H1 (cell line): ENCODE measurements at regions not wholly inside any gene's neighbourhood (a gene's known extent, or its start where the extent isn't known, plus 50 kb on each side); places are given as distances from the start of the nearest gene placed in this dataset.

Source experiments
- CTCF ChIA-PET: fragments of 300-600 bp; sonication (Branson Sonifier 250); formaldehyde crosslinking; loops from one replicate; lab custom pipeline; 2021; ENCODE audit not compliant: partially characterized antibody; lab: Charles Lee
- POLR2A ChIA-PET: fragments of 300-600 bp; sonication (Branson Sonifier 250); formaldehyde crosslinking; loops from one replicate; lab custom pipeline; 2021; ENCODE audit warnings: inconsistent platforms; ENCODE audit not compliant: partially characterized antibody; lab: Charles Lee
- DNase-seq, 2 experiments: peaks; one replicate each; pipeline versions ENCODE4 v3.0.0 to v3.0.0-alpha.2; 2010 to 2022; ENCODE audit warnings: low spot score in 2 of 2, low read depth in 1 of 2, mixed read lengths in 1 of 2
- FAIRE-seq: peaks from 2 replicates; lab custom pipeline; 2011; peaks lifted over from hg19 to GRCh38; lab: Jason Lieb, UNC
- H2AFZ ChIP-seq: 2 replicates; pipeline ENCODE4 v1.8.1; 2012; ENCODE audit warnings: low read length, inconsistent platforms
- H2AK5ac ChIP-seq: 2 replicates; pipeline ENCODE4 v1.6.1; 2013; ENCODE audit warnings: low read depth, low read length
- H2BK120ac ChIP-seq: replicated peaks from 2 replicates; pipeline ENCODE3; 2013; ENCODE audit warnings: low read depth, low read length, inconsistent platforms
- H2BK12ac ChIP-seq: 2 replicates; pipeline ENCODE4 v1.6.1; 2013; ENCODE audit warnings: low read depth, low read length
- H2BK15ac ChIP-seq: 2 replicates; pipeline ENCODE4 v1.6.1; 2013; ENCODE audit warnings: low read length
- H2BK20ac ChIP-seq: 2 replicates; pipeline ENCODE4 v1.6.1; 2013; ENCODE audit warnings: low read length
- H2BK5ac ChIP-seq: 2 replicates; pipeline ENCODE4 v1.6.1; 2013; ENCODE audit warnings: low read depth, low read length
- H3K14ac ChIP-seq: 2 replicates; pipeline ENCODE4 v1.6.1; 2013; ENCODE audit warnings: inconsistent platforms; ENCODE audit not compliant: insufficient read length
- H3K18ac ChIP-seq: 2 replicates; pipeline ENCODE4 v1.6.1; 2013; ENCODE audit warnings: low read length; ENCODE audit errors: extremely low read depth
- H3K23ac ChIP-seq: 2 replicates; pipeline ENCODE4 v1.6.1; 2013; ENCODE audit warnings: inconsistent platforms; ENCODE audit not compliant: insufficient read length
- H3K23me2 ChIP-seq: 2 replicates; pipeline ENCODE4 v1.6.1; 2013; ENCODE audit warnings: low read depth, low read length
- H3K27ac ChIP-seq: 2 replicates; pipeline ENCODE4 v1.6.1; 2011; ENCODE audit warnings: low read depth, low read length, inconsistent platforms
- H3K27me3 ChIP-seq, 4 experiments: replicated peaks in 1 of 4; 1 replicate in 1 of 4; 2 replicates in 3 of 4; pipeline versions ENCODE4 v1.6.1 to v1.8.1; 2011 to 2013; ENCODE audit warnings: low read length in 3 of 4, mild to moderate bottlenecking in 3 of 4, inconsistent platforms in 2 of 4, mixed read lengths in 2 of 4, moderate library complexity in 1 of 4; ENCODE audit not compliant: control insufficient read depth in 3 of 4, insufficient read depth in 3 of 4; ENCODE audit errors: extremely low read depth in 1 of 4
- H3K36me3 ChIP-seq, 4 experiments: 2 replicates each; pipeline versions ENCODE4 v1.6.1 to v1.8.1; 2011 to 2013; ENCODE audit warnings: mild to moderate bottlenecking in 4 of 4, low read length in 3 of 4, moderate library complexity in 2 of 4, control low read depth in 1 of 4, inconsistent platforms in 1 of 4; ENCODE audit not compliant: insufficient read depth in 4 of 4, control insufficient read depth in 2 of 4
- H3K4ac ChIP-seq: replicated peaks from 2 replicates; pipeline ENCODE3; 2013; ENCODE audit warnings: low read length, low read depth, mixed read lengths, inconsistent platforms; ENCODE audit not compliant: insufficient read length
- H3K4me1 ChIP-seq, 4 experiments: replicated peaks in 1 of 4; 1 replicate in 1 of 4; 2 replicates in 3 of 4; pipeline versions ENCODE4 v1.6.1 to v1.8.1; 2011 to 2013; ENCODE audit warnings: low read length in 3 of 4, inconsistent platforms in 2 of 4, mixed read lengths in 1 of 4; ENCODE audit not compliant: insufficient read depth in 4 of 4, control insufficient read depth in 3 of 4
- H3K4me2 ChIP-seq, 2 experiments: 2 replicates each; pipeline versions ENCODE4 v1.6.1 to v1.8.1; 2011 to 2013; ENCODE audit warnings: low read depth in 2 of 2, low read length in 2 of 2, control low read depth in 1 of 2, inconsistent platforms in 1 of 2, mild to moderate bottlenecking in 1 of 2; ENCODE audit not compliant: insufficient read depth in 1 of 2
- H3K4me3 ChIP-seq, 4 experiments: fragments of 200-600, 300-600 bp in 1 of 4; sonication (generic), shearing (Covaris generic), sonication (Bioruptor Twin) in 1 of 4; 2 replicates each; pipeline versions ENCODE4 v1.5.1 to v1.8.1; 2011 to 2016; ENCODE audit warnings: low read length in 4 of 4, low read depth in 3 of 4, control low read depth in 2 of 4, inconsistent platforms in 2 of 4, mild to moderate bottlenecking in 2 of 4, mixed read lengths in 1 of 4, moderate library complexity in 1 of 4; ENCODE audit not compliant: insufficient read depth in 2 of 4; ENCODE audit errors: extremely low read depth in 1 of 4
- H3K56ac ChIP-seq: replicated peaks from 2 replicates; pipeline ENCODE3; 2013; ENCODE audit warnings: low read depth, mild to moderate bottlenecking, mixed read lengths, low read length, inconsistent platforms; ENCODE audit not compliant: insufficient read length
- H3K79me1 ChIP-seq: 2 replicates; pipeline ENCODE4 v1.6.1; 2013; ENCODE audit warnings: low read depth, low read length, control low read depth
- H3K79me2 ChIP-seq, 2 experiments: 2 replicates each; pipeline versions ENCODE4 v1.6.1 to v1.8.1; 2012 to 2013; ENCODE audit warnings: low read length in 2 of 2, mild to moderate bottlenecking in 2 of 2, inconsistent platforms in 1 of 2; ENCODE audit not compliant: insufficient read depth in 2 of 2, control insufficient read depth in 1 of 2
- H3K9ac ChIP-seq, 4 experiments: replicated peaks in 1 of 4; 1 replicate in 1 of 4; 2 replicates in 3 of 4; pipeline versions ENCODE4 v1.6.1 to v1.8.1; 2011 to 2013; ENCODE audit warnings: low read depth in 3 of 4, low read length in 3 of 4, control low read depth in 2 of 4, mild to moderate bottlenecking in 2 of 4, moderate library complexity in 2 of 4, inconsistent platforms in 1 of 4; ENCODE audit errors: extremely low read depth in 1 of 4
- H3K9me3 ChIP-seq, 2 experiments: 2 replicates each; pipeline versions ENCODE4 v1.6.1 to v1.8.1; 2012 to 2013; ENCODE audit warnings: mild to moderate bottlenecking in 2 of 2, moderate library complexity in 2 of 2, control low read depth in 1 of 2, inconsistent platforms in 1 of 2, low read depth in 1 of 2, low read length in 1 of 2, mixed read lengths in 1 of 2; ENCODE audit not compliant: insufficient read depth in 2 of 2
- H4K20me1 ChIP-seq, 2 experiments: replicated peaks in 1 of 2; 2 replicates each; pipeline versions ENCODE3 to v1.8.1; 2011 to 2013; ENCODE audit warnings: inconsistent platforms in 2 of 2, low read length in 2 of 2, mild to moderate bottlenecking in 1 of 2; ENCODE audit not compliant: insufficient read depth in 2 of 2, control insufficient read depth in 1 of 2
- H4K5ac ChIP-seq: 2 replicates; pipeline ENCODE4 v1.6.1; 2013; ENCODE audit warnings: low read length, low read depth, mixed read lengths, inconsistent platforms; ENCODE audit not compliant: insufficient read length
- H4K8ac ChIP-seq: 2 replicates; pipeline ENCODE4 v1.8.0; 2013; ENCODE audit warnings: mild to moderate bottlenecking, moderate library complexity, low read length, inconsistent platforms; ENCODE audit not compliant: insufficient read depth; ENCODE audit errors: extremely low read depth
- H4K91ac ChIP-seq: replicated peaks from 2 replicates; pipeline ENCODE3; 2013; ENCODE audit warnings: low read length, mixed read lengths, inconsistent platforms; ENCODE audit not compliant: insufficient read length
- ASH2L ChIP-seq: fragments of 200-600, 300-600 bp; sonication (generic); IDR thresholded peaks from one replicate; pipeline ENCODE4 v1.7.1; 2017; ENCODE audit warnings: low read length
- BCL11A ChIP-seq, 2 experiments: IDR thresholded peaks; one replicate each; pipeline ENCODE4 v1.6.1; 2011; ENCODE audit warnings: low read depth in 2 of 2, low read length in 2 of 2, mild to moderate bottlenecking in 2 of 2
- CBX5 ChIP-seq: fragments of 300-800, 300-1000 bp; sonication (generic); IDR thresholded peaks from 2 replicates; pipeline ENCODE4 v1.7.1; 2016; ENCODE audit warnings: antibody characterized with exemption, low read length, low read depth
- CREB1 ChIP-seq: IDR thresholded peaks from 2 replicates; pipeline ENCODE4 v1.6.1; 2012; ENCODE audit warnings: inconsistent platforms
- EGR1 ChIP-seq: IDR thresholded peaks from 2 replicates; pipeline ENCODE4 v1.6.1; 2011; ENCODE audit warnings: low read depth, low read length, borderline replicate concordance
- EP300 ChIP-seq, 2 experiments: IDR thresholded peaks; 1 replicate in 1 of 2; 2 replicates in 1 of 2; pipeline ENCODE4 v1.6.1; 2011 to 2012; ENCODE audit warnings: low read depth in 2 of 2, low read length in 2 of 2, mild to moderate bottlenecking in 2 of 2, borderline replicate concordance in 1 of 2, inconsistent platforms in 1 of 2, moderate library complexity in 1 of 2
- HDAC6 ChIP-seq: IDR thresholded peaks from one replicate; pipeline ENCODE4 v1.7.1; 2012; ENCODE audit warnings: low read depth, mild to moderate bottlenecking, inconsistent platforms, low read length, moderate library complexity
- JUND ChIP-seq: IDR thresholded peaks from 2 replicates; pipeline ENCODE4 v1.6.1; 2011; ENCODE audit warnings: mild to moderate bottlenecking, improper control_type of control experiment, low read length
- MAFK ChIP-seq: IDR thresholded peaks from 2 replicates; pipeline ENCODE4 v1.6.1; 2012; ENCODE audit warnings: low read depth, mild to moderate bottlenecking, improper control_type of control experiment, low read length
- NANOG ChIP-seq: IDR thresholded peaks from 2 replicates; pipeline ENCODE4 v1.6.1; 2011; ENCODE audit warnings: low read length, low read depth, mild to moderate bottlenecking, inconsistent platforms; ENCODE audit not compliant: insufficient read depth, poor library complexity, severe bottlenecking
- NRF1 ChIP-seq: IDR thresholded peaks from 2 replicates; pipeline ENCODE4 v1.6.1; 2011; ENCODE audit warnings: mild to moderate bottlenecking, low read depth, low read length, improper control_type of control experiment
- SP1 ChIP-seq: IDR thresholded peaks from 2 replicates; pipeline ENCODE4 v1.6.1; 2011; ENCODE audit warnings: low read depth, low read length
- SP2 ChIP-seq: IDR thresholded peaks from 2 replicates; pipeline ENCODE4 v1.6.1; 2012; ENCODE audit warnings: mild to moderate bottlenecking, low read length, inconsistent platforms
- TBP ChIP-seq: IDR thresholded peaks from 2 replicates; pipeline ENCODE4 v1.6.1; 2011; ENCODE audit warnings: low read depth, low read length, improper control_type of control experiment
- WGBS, 2 experiments: shearing (Covaris generic) in 1 of 2; methylation state at CpG; one replicate each; pipeline versions ENCODE4 v1.1.6 to v1.1.7; 2013 to 2015; ENCODE audit warnings: low lambda C conversion rate in 2 of 2, mixed read lengths in 2 of 2, inconsistent platforms in 1 of 2, low coverage in 1 of 2, missing lambda C conversion rate in 1 of 2; ENCODE audit not compliant: insufficient replicate concordance in 2 of 2, insufficient coverage in 1 of 2, insufficient read length in 1 of 2; ENCODE audit errors: extremely low coverage in 1 of 2, missing lambda C conversion rate in 1 of 2; 5-methylcytosine and 5-hydroxymethylcytosine counted together
- TF ChIP-seq, protein P1 (sequence below): IDR thresholded peaks from 2 replicates; pipeline ENCODE4 v1.6.1; 2012; ENCODE audit warnings: inconsistent platforms

DNA sequence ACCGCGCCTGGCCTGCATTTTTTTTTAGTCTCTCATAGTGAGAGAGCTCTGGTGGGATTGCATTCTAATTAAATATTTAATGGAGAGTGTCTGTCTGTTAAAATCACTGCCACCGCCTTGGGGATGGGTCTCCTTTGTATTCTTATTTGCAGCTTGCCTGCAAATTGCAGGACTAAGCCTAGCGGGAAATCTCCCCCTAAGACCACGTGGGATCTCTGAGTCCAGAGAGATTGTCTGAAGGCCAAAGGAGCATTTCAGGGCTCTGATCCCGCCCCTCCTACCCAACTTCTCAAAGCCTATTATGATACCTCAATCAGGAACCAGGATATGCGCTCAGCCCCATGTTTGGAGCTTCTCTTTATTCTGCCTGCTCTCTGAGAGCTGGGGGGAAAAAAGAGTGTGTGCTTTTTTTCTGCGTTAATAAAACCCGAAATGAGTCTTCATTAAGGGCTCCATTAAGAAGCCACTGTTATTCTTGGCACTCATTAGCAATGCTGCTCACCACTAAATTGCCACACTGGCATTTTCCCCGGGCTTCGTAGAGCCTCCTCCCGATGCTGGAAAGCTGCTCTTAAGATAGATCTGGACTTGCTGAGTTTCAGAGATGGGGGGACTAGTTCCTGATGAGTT lies 92.9 kb upstream of the THY1 start:
- Histone ChIP-seq H4K8ac (no peak overlapping the region), H3K4me1 (peaks cover 0 to 6% (median 1%) of the 10 kb centered on the region in 4 experiments; a peak in 4 of 7 replicates), H3K18ac (no peak overlapping the region), H4K91ac (no peak overlapping the region), H3K23me2 (peaks cover 2% of the 10 kb centered on the region; the same call in 1 of the 2 replicates), H3K9me3 (no peaks in the 10 kb centered on the region), H2BK12ac (no peak overlapping the region), H4K5ac (no peak overlapping the region), H3K36me3 (no peaks in the 10 kb centered on the region), H4K20me1 (peaks cover 0 to 5% of the 10 kb centered on the region in 2 experiments), H3K4me3 (no peak overlapping the region), H2BK20ac (no peak overlapping the region), H3K27me3 (no peaks in the 10 kb centered on the region), H3K14ac (no peak overlapping the region), H3K9ac (no peak overlapping the region), H2AFZ (no peak overlapping the region), H3K23ac (no peak overlapping the region), H3K56ac (no peak overlapping the region), H2BK15ac (no peak overlapping the region), H2AK5ac (no peak overlapping the region), H2BK120ac (no peak overlapping the region), H3K4me2 (no peak overlapping the region), H2BK5ac (no peak overlapping the region), H3K79me1 (no peaks in the 10 kb centered on the region), H3K4ac (no peak overlapping the region), H3K79me2 (no peaks in the 10 kb centered on the region), H3K27ac (no peak overlapping the region)
- ChIA-PET POLR2A (no interaction called here), CTCF (interaction anchor here (0.8 to 6.8 kb wide), 6 partner anchors 13 to 34 kb away, joined by 3 to 43 read pairs (median 4); no protein-coding TSS in a partner anchor)
- DNase-seq (no peak), FAIRE-seq (no peak)
- 86% methylated on average over 12 of the region's 12 CpGs; no CpG with 5 or more reads in 1 of the 2 experiments for WGBS, 2 experiments
- TF ChIP-seq EGR1 = no peak
- TF ChIP-seq SP1 = no peak
- no peak for TF ChIP-seq MAFK
- no peak for TF ChIP-seq TBP
- no peak for TF ChIP-seq SP2
- TF ChIP-seq CBX5 = no peak
- TF ChIP-seq NRF1 = no peak
- no peak for TF ChIP-seq NANOG
- TF ChIP-seq EP300 (IDR thresholded peaks at IDR 0.05; ENCODE audit: borderline replicate concordance in 1 of 2, low read depth in 2 of 2, low read length in 2 of 2) = no peak
- TF ChIP-seq JUND = no peak
- no peak for TF ChIP-seq CREB1
- TF ChIP-seq HDAC6 = no peak
- no peak for TF ChIP-seq ASH2L
- TF ChIP-seq, protein P1, sequence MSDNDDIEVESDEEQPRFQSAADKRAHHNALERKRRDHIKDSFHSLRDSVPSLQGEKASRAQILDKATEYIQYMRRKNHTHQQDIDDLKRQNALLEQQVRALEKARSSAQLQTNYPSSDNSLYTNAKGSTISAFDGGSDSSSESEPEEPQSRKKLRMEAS = no peak
- no peak for TF ChIP-seq BCL11A (IDR thresholded peaks at IDR 0.05; ENCODE audit: low read depth in 2 of 2, low read length in 2 of 2)
